KOPT-K1 (cell line): ENCODE measurements at regions not wholly inside any gene's neighbourhood (a gene's known extent, or its start where the extent isn't known, plus 50 kb on each side); places are given as distances from the start of the nearest gene placed in this dataset.

ENCODE experiments used
- H3K27ac ChIP-seq: fragments of 200-600 bp; sonication (generic); 2 replicates; pipeline ENCODE4 v1.5.1; 2016; ENCODE audit warnings: antibody characterized with exemption, mild to moderate bottlenecking, low read depth, low read length; ENCODE audit not compliant: poor library complexity, severe bottlenecking
- H3K36me3 ChIP-seq: fragments of 200-600 bp; sonication (generic); 2 replicates; pipeline ENCODE4 v1.5.1; 2017; ENCODE audit warnings: antibody characterized with exemption, mild to moderate bottlenecking, low read length, moderate library complexity; ENCODE audit not compliant: insufficient read depth
- H3K9me3 ChIP-seq: fragments of 200-600 bp; sonication (generic); 2 replicates; pipeline ENCODE4 v1.5.1; 2017; ENCODE audit warnings: antibody characterized with exemption, low read length, mild to moderate bottlenecking; ENCODE audit not compliant: insufficient read depth, poor library complexity, severe bottlenecking

DNA sequence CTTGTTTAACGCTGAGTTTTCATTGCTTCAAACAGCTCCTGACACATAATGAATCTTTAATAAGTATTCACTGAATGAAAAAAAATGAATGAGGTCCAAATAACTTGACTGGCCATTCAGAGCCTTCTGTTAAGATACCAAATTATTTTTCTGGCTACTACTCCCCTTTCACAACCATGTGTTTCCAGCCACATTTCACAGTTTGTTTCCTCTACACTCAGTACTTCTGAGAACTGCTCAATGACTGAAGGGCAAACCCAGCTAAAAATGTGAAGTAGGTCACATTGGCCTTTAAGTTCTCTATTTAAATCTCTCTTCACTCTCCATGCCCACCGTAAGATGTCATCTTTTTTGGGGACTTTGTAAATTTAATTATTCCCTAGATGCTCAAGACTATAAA is 78.4 kb upstream of the KRR1 start:
- Histone ChIP-seq H3K27ac (no peak overlapping the region), H3K36me3 (no peaks in the 10 kb centered on the region), H3K9me3 (no peaks in the 10 kb centered on the region)

GRCh38 chr12:75587340-75588106 is 76.1 kb upstream of the KRR1 start:
- Histone ChIP-seq H3K36me3 (no peaks in the 10 kb centered on the region), H3K9me3 (no peaks in the 10 kb centered on the region), H3K27ac (no peak overlapping the region)

DNA sequence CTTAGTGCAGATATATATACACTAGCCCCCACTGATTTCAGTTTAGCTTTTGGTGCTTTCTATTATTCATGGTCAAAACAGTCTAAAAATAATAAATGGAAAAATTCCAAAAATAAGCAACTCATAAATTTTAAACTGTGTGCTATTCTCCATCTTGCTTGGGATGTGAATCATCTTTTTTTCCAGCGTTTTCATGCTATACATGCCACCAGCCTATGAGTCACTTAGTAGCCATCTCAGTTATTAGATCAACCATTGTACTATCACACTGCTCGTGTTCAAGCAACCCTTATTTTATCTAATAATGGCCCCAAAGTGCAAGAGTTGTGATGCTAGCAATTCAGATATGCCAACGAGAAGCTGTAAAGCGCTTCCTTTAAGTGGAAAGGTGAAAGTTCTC is 73.9 kb upstream of the KRR1 start:
- no peaks in the 10 kb centered on the region for H3K36me3 ChIP-seq
- no peak overlapping the region for H3K27ac ChIP-seq
- no peaks in the 10 kb centered on the region for H3K9me3 ChIP-seq

DNA sequence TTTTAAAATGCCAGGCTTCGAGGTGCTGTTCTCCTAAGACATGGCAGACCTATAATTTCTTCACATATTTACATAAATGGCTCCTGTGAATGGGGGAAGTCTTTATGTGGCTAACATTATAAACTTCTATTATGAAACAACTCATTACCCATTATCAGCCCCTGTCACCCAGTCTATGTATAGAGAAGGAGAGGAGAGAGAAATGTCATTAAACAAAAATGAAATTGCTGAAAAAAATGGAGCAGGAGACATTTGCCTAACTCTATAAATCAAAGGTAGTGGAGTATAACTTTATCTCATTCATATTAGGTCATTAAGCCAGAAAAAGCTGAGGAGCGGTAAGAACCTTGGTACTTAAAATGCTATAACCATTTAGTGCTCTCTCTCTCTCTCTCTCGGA is 71.9 kb upstream of the KRR1 start:
- Histone ChIP-seq H3K36me3 (no peaks in the 10 kb centered on the region), H3K9me3 (no peaks in the 10 kb centered on the region)

DNA sequence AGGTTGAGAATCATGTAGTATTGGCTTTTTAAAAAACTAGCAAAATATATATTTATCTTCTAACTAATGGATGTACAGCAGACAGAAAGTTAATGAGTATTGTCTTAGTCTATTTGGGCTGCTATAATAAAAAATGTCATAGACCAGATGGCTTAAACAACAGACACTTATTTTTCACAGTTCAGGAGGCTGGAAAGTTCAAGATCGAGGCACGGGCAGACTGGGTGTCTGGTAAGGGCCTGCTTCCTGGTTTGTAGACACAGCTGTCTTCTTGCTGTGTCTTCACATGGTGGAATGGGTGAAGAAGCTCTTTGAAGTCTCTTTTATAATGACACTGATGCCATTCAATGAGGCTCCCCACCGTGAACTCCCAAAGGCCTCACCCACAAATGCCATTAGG is 70.1 kb upstream of the KRR1 start:
- Histone ChIP-seq H3K27ac (no peak overlapping the region), H3K9me3 (no peaks in the 10 kb centered on the region), H3K36me3 (no peaks in the 10 kb centered on the region)

More for the DNA sequence above, 71.9 kb upstream of the KRR1 start:
- no peak overlapping the region for H3K27ac ChIP-seq

DNA sequence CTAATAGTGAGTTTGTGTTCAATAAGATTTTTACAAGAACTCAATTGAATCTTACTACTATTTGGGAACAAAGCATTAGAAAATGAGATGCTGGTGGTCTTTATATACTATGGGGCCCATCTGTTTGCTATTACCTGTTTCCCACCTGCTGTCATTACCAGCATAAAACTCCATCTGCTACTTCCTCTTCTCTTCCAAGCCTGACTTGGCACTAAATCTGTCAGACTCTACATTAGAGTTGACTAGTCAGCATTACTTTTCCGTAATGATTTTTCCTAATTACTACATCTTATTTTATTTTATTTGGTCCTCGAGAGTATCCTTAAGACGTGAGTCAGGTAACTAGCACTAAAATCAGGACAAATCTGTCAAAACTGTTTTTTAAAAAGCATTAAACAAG is 68.1 kb upstream of the KRR1 start:
- Histone ChIP-seq H3K36me3 (no peaks in the 10 kb centered on the region), H3K27ac (no peak overlapping the region), H3K9me3 (no peaks in the 10 kb centered on the region)

DNA sequence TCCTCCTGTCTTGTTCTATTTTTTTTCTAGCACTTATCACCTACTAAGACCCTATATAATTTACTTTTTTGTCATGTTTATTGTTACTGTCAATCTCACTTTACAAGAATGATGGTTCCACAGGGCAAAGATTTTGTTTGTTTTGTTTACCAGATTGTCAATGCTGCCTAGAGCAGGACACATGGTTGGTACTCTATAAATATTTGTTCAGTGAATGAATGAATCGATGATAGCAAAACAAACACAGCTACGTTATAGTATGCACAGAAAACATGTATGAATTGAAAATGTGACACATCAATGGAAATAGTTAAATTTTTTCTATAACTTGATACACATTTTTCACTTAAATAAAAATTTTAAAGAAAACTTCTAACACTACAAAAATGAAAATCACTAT is 67.1 kb upstream of the KRR1 start:
- Histone ChIP-seq H3K36me3 (no peaks in the 10 kb centered on the region), H3K27ac (no peak overlapping the region), H3K9me3 (no peaks in the 10 kb centered on the region)

- no peak overlapping the region for H3K27ac ChIP-seq
- no peaks in the 10 kb centered on the region for H3K9me3 ChIP-seq
- no peaks in the 10 kb centered on the region for H3K36me3 ChIP-seq
These were observed 66.4 kb upstream of the KRR1 start for GRCh38 chr12:75577812-75578211.

DNA sequence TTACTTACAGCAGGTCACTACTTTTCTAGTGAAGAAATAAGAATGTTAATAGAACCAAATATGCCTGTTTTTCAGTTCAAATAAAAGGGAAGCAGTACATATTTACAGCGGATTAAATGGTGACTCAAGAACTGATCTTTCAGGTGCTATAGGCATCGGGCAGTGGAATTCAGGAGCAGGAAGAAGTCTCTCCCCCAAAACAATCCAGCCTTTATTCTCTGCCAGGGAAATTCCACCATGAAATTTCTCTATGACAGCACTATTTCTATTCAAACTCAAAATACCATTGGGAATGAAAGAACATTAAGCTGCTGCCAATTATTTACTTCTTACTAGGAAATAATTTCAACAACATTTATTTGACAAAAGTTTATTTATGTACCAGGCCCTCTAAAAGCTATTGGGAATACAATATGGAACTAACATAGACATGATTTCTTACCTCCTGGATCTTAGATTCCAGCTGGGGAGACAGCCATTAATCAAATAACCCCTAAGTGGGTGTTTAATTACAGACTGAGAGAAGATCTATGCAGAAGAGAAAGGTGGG is 60.3 kb upstream of the KRR1 start:
- no peaks in the 10 kb centered on the region for H3K9me3 ChIP-seq
- no peak overlapping the region for H3K27ac ChIP-seq
- no peaks in the 10 kb centered on the region for H3K36me3 ChIP-seq

DNA sequence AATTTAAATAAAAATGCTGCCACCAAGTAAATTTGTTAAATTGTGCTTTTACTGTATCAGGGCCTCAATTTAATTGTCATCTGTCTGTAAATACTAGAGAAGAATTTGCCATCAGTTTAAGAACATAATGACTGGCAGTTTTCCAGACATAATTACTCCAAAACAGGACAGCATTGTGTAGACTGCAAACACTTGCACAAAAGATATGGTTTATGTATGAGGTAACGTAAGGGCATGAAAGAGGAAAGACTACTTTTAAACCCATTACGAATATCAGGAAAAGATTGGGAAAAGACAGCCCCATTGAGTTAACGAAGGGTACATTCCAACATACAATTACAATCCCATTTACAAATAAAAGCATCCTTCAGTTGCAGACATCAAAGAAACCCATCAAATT is 59.8 kb upstream of the KRR1 start:
- no peaks in the 10 kb centered on the region for H3K36me3 ChIP-seq
- H3K27ac ChIP-seq = no peak overlapping the region
- H3K9me3 ChIP-seq = no peaks in the 10 kb centered on the region

DNA sequence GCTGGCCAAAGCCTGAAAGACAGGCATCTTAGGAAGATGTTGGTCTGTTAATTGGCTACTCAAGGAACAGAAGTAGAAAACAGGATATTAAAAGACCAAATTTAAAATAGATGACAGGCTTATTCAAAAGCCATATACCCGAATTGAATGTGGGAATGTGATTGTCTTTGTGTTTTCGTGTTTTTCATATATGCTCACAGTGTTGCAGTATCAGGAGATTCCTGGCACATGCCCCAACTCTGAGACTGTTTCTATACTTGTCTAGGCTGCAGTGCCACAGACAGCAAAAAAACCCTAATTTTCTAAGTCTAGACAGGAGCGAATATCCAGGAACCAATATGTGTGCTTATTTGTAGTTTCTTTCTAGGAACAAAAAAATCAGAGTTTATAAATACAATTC is 57.4 kb upstream of the KRR1 start:
- H3K9me3 ChIP-seq = peaks cover 4% of the 10 kb centered on the region

GRCh38 chr12:75568393-75568792 is 57.0 kb upstream of the KRR1 start:
- Histone ChIP-seq H3K27ac (no peak overlapping the region), H3K36me3 (no peaks in the 10 kb centered on the region), H3K9me3 (peaks cover 4% of the 10 kb centered on the region)

More for the DNA sequence above, 57.4 kb upstream of the KRR1 start:
- Histone ChIP-seq H3K36me3 (no peaks in the 10 kb centered on the region), H3K27ac (no peak overlapping the region)

- no peaks in the 10 kb centered on the region for H3K36me3 ChIP-seq
- no peak overlapping the region for H3K27ac ChIP-seq
- peaks cover 4% of the 10 kb centered on the region for H3K9me3 ChIP-seq
These were observed 54.4 kb upstream of the KRR1 start for GRCh38 chr12:75565795-75566194.

- no peaks in the 10 kb centered on the region for H3K36me3 ChIP-seq
- H3K27ac ChIP-seq = no peak overlapping the region
- peaks cover 4% of the 10 kb centered on the region for H3K9me3 ChIP-seq
These were observed 53.4 kb upstream of the KRR1 start for GRCh38 chr12:75564852-75565251.

GRCh38 chr12:75564398-75564797 is 53.0 kb upstream of the KRR1 start:
- H3K9me3 ChIP-seq = peaks cover 4% of the 10 kb centered on the region
- H3K27ac ChIP-seq = no peak overlapping the region
- H3K36me3 ChIP-seq = no peaks in the 10 kb centered on the region

GRCh38 chr12:75563351-75563750 is 51.9 kb upstream of the KRR1 start:
- Histone ChIP-seq H3K36me3 (no peaks in the 10 kb centered on the region), H3K27ac (no peak overlapping the region), H3K9me3 (peaks cover 4% of the 10 kb centered on the region)
